Left lung (tissue), 4 donors: ENCODE measurements at regions not wholly inside any gene's neighbourhood (a gene's known extent, or its start where the extent isn't known, plus 50 kb on each side); places are given as distances from the start of the nearest gene placed in this dataset.

Experiments
- ATAC-seq: fragments of 200-7000 bp; cut with Tn5 transposase; one replicate; pipeline ENCODE4 v1.9.1; 2020; ENCODE audit warnings: moderate library complexity
- DNase-seq, 4 donors: peaks; one replicate each; pipeline ENCODE4 v3.0.0-alpha.2; 2013 to 2020
- H3K27ac ChIP-seq, 2 donors: fragments of 200-600 bp; sonication (generic) in 1 of 2; one replicate each; pipeline versions ENCODE4 v1.5.0 to v1.8.0; 2020 to 2021
- H3K27me3 ChIP-seq, 2 donors: fragments of 200-600 bp; sonication (generic) in 1 of 2; one replicate each; pipeline versions ENCODE4 v1.5.0 to v1.8.0; 2020 to 2021
- H3K36me3 ChIP-seq, 2 donors: fragments of 200-600 bp; sonication (generic) in 1 of 2; one replicate each; pipeline versions ENCODE4 v1.5.0 to v1.8.0; 2020 to 2021
- H3K4me1 ChIP-seq, 2 donors: fragments of 200-600 bp; one replicate each; pipeline ENCODE4 v1.8.0; 2021
- H3K4me3 ChIP-seq, 2 donors: fragments of 200-600 bp; sonication (generic) in 1 of 2; one replicate each; pipeline versions ENCODE4 v1.5.0 to v1.8.0; 2020 to 2021; ENCODE audit warnings: mild to moderate bottlenecking in 1 of 2
- H3K9me3 ChIP-seq, 2 donors: fragments of 200-600 bp; sonication (generic) in 1 of 2; one replicate each; pipeline versions ENCODE4 v1.5.0 to v1.8.0; 2020 to 2021
- CTCF ChIP-seq, 2 donors: fragments of 200-600 bp; sonication (generic) in 1 of 2; IDR thresholded peaks; one replicate each; pipeline versions ENCODE4 v1.5.0 to v1.8.0; 2021; ENCODE audit warnings: antibody characterized with exemption in 2 of 2
- intact Hi-C, 2 donors: fragments of 100-400 bp; cut with DNase I; formaldehyde crosslinking; loops; one replicate each; pipeline versions ENCODE4 v1.11.2 to v1.14.2; 2022
- donor health status: DM: no; HTN: yes; CAD: no.
- donor health status: DM: no; HTN: no; CAD: no.

GRCh38 chrX:145553702-145554101, 263.9 kb upstream of the SLITRK2 start:
- no peak for DNase-seq
- Histone ChIP-seq H3K4me3 (no peak overlapping the region), H3K4me1 (no peaks in the 10 kb centered on the region), H3K27ac (no peak overlapping the region), H3K36me3 (no peaks in the 10 kb centered on the region), H3K9me3 (no peaks in the 10 kb centered on the region), H3K27me3 (no peaks in the 10 kb centered on the region)
- no peak for ATAC-seq
- intact Hi-C loops = no loop called here
- TF ChIP-seq CTCF (IDR thresholded peaks at IDR 0.05) = no peak

- no peak overlapping the region for H3K4me3 ChIP-seq
- DNase-seq (no peak), ATAC-seq (no peak)
- H3K36me3 ChIP-seq = no peaks in the 10 kb centered on the region
- H3K4me1 ChIP-seq = no peaks in the 10 kb centered on the region
- H3K27ac ChIP-seq = no peak overlapping the region
- intact Hi-C loops = no loop called here
- no peaks in the 10 kb centered on the region for H3K27me3 ChIP-seq
- no peak for TF ChIP-seq CTCF (IDR thresholded peaks at IDR 0.05)
- H3K9me3 ChIP-seq = no peaks in the 10 kb centered on the region
These were observed 254.5 kb upstream of the SLITRK2 start for GRCh38 chrX:145563159-145563558.

- Histone ChIP-seq H3K9me3 (no peaks in the 10 kb centered on the region), H3K27me3 (no peaks in the 10 kb centered on the region), H3K36me3 (no peaks in the 10 kb centered on the region), H3K27ac (no peak overlapping the region), H3K4me3 (no peak overlapping the region), H3K4me1 (no peaks in the 10 kb centered on the region)
- intact Hi-C loops = no loop called here
- no peak for TF ChIP-seq CTCF (IDR thresholded peaks at IDR 0.05)
- ATAC-seq = no peak
- no peak for DNase-seq
These were observed 207.6 kb upstream of the SLITRK2 start for GRCh38 chrX:145609951-145610511.

- DNase-seq = no peak
- H3K36me3 ChIP-seq = no peaks in the 10 kb centered on the region
- H3K9me3 ChIP-seq = no peaks in the 10 kb centered on the region
- no peak for TF ChIP-seq CTCF (IDR thresholded peaks at IDR 0.05)
- no peaks in the 10 kb centered on the region for H3K27me3 ChIP-seq
- intact Hi-C loops = no loop called here
- no peaks in the 10 kb centered on the region for H3K4me1 ChIP-seq
- no peak for ATAC-seq
- H3K27ac ChIP-seq = no peak overlapping the region
- H3K4me3 ChIP-seq = no peak overlapping the region
These were observed 203.7 kb upstream of the SLITRK2 start for GRCh38 chrX:145613894-145614293.

GRCh38 chrX:145620666-145621065, 197.0 kb upstream of the SLITRK2 start:
- Histone ChIP-seq H3K27me3 (no peaks in the 10 kb centered on the region), H3K27ac (no peak overlapping the region), H3K4me3 (no peak overlapping the region), H3K36me3 (no peaks in the 10 kb centered on the region), H3K9me3 (no peaks in the 10 kb centered on the region), H3K4me1 (no peaks in the 10 kb centered on the region)
- ATAC-seq (no peak), DNase-seq (no peak)
- no peak for TF ChIP-seq CTCF (IDR thresholded peaks at IDR 0.05)
- intact Hi-C loops = no loop called here
